Endothelial cell of umbilical vein (primary cell): ENCODE measurements at regions not wholly inside any gene's neighbourhood (a gene's known extent, or its start where the extent isn't known, plus 50 kb on each side); places are given as distances from the start of the nearest gene placed in this dataset.

Experiments used
- BruUV-seq: library from RNA; stranded (reverse); fragments of 400-500 nt; replicated peaks from 2 replicates; lab custom pipeline; 2021; lab: Mats Ljungman, UMichigan
- CTCF ChIA-PET: fragments of 300-600, 350-600 bp; sonication (Branson Sonifier 250); formaldehyde crosslinking; loops from one replicate; lab custom pipeline; 2021; ENCODE audit warnings: antibody characterized with exemption, inconsistent platforms; lab: Charles Lee
- POLR2A ChIA-PET: fragments of 300-600, 350-600 bp; sonication (Branson Sonifier 250); formaldehyde crosslinking; loops from one replicate; lab custom pipeline; 2021; ENCODE audit warnings: antibody characterized with exemption, inconsistent platforms; lab: Charles Lee
- DNase-seq: peaks from one replicate; pipeline ENCODE4 v3.0.0-alpha.2; 2011; ENCODE audit warnings: low read depth, low spot score
- FAIRE-seq: peaks from 2 replicates; lab custom pipeline; 2011; peaks lifted over from hg19 to GRCh38; lab: Jason Lieb, UNC
- H2AFZ ChIP-seq: 2 replicates; pipeline ENCODE4 v1.6.0; 2012; ENCODE audit warnings: low read depth, low read length, control low read depth, inconsistent platforms
- H3K27ac ChIP-seq: 2 replicates; pipeline ENCODE4 v1.5.1; 2011; ENCODE audit warnings: low read depth, mild to moderate bottlenecking, control low read depth, low read length, moderate library complexity; ENCODE audit not compliant: insufficient read depth
- H3K27me3 ChIP-seq, 2 experiments: 2 replicates each; pipeline versions ENCODE4 v1.6.0 to v1.6.1; 2011; ENCODE audit warnings: low read length in 2 of 2, mixed read lengths in 1 of 2; ENCODE audit not compliant: control insufficient read depth in 2 of 2, insufficient read depth in 2 of 2
- H3K36me3 ChIP-seq, 2 experiments: 2 replicates in 1 of 2; 3 replicates in 1 of 2; pipeline ENCODE4 v1.5.1; 2011; ENCODE audit warnings: low read length in 2 of 2, mild to moderate bottlenecking in 1 of 2, moderate library complexity in 1 of 2; ENCODE audit not compliant: control insufficient read depth in 2 of 2, insufficient read depth in 2 of 2; ENCODE audit errors: extremely low read depth in 1 of 2
- H3K4me1 ChIP-seq: 3 replicates; pipeline ENCODE4 v1.5.1; 2011; ENCODE audit warnings: mild to moderate bottlenecking, low read length; ENCODE audit not compliant: control insufficient read depth, insufficient read depth; ENCODE audit errors: extremely low read depth
- H3K4me2 ChIP-seq: 2 replicates; pipeline ENCODE4 v1.6.1; 2011; ENCODE audit warnings: low read length, control low read depth, mixed read lengths; ENCODE audit not compliant: insufficient read depth
- H3K4me3 ChIP-seq, 3 experiments: fragments of 200-600 bp in 1 of 3; sonication (generic), shearing (Covaris generic) in 1 of 3; replicated peaks in 1 of 3; 2 replicates each; pipeline ENCODE4 v1.5.1; 2011 to 2016; ENCODE audit warnings: control low read depth in 3 of 3, low read length in 3 of 3, mild to moderate bottlenecking in 2 of 3, inconsistent platforms in 1 of 3, low read depth in 1 of 3, moderate library complexity in 1 of 3; ENCODE audit not compliant: insufficient read depth in 1 of 3
- H3K79me2 ChIP-seq: 2 replicates; pipeline ENCODE4 v1.6.0; 2012; ENCODE audit warnings: low read length, inconsistent platforms; ENCODE audit not compliant: control insufficient read depth, insufficient read depth
- H3K9ac ChIP-seq: replicated peaks from 2 replicates; pipeline ENCODE3; 2011; ENCODE audit warnings: low read length, control low read depth; ENCODE audit not compliant: insufficient read depth; ENCODE audit errors: extremely low read depth
- H3K9me1 ChIP-seq: replicated peaks from 3 replicates; pipeline ENCODE4 v1.6.0; 2011; ENCODE audit warnings: mild to moderate bottlenecking, low read length; ENCODE audit not compliant: control insufficient read depth, insufficient read depth; ENCODE audit errors: extremely low read depth
- H3K9me3 ChIP-seq: replicated peaks from 2 replicates; pipeline ENCODE4 v1.5.1; 2012; ENCODE audit warnings: low read length, inconsistent platforms; ENCODE audit not compliant: control insufficient read depth, insufficient read depth
- H4K20me1 ChIP-seq: replicated peaks from 2 replicates; pipeline ENCODE3; 2011; ENCODE audit warnings: mild to moderate bottlenecking, low read length; ENCODE audit not compliant: control insufficient read depth, insufficient read depth; ENCODE audit errors: extremely low read depth
- EZH2 ChIP-seq: IDR thresholded peaks from 2 replicates; pipeline ENCODE4 v1.6.1; 2012; ENCODE audit warnings: borderline replicate concordance, low read depth, mild to moderate bottlenecking, moderate library complexity, low read length, inconsistent platforms; ENCODE audit not compliant: severe bottlenecking
- FOS ChIP-seq: IDR thresholded peaks from 2 replicates; pipeline ENCODE4 v1.6.1; 2011; ENCODE audit warnings: mild to moderate bottlenecking, low read length, moderate library complexity, borderline replicate concordance; ENCODE audit not compliant: insufficient read depth
- GATA2 ChIP-seq: IDR thresholded peaks from 2 replicates; pipeline ENCODE4 v1.7.0; 2011; ENCODE audit warnings: low read depth, mild to moderate bottlenecking, moderate library complexity, mixed read lengths, low read length; ENCODE audit not compliant: insufficient read length, insufficient read depth
- JUN ChIP-seq: IDR thresholded peaks from 2 replicates; pipeline ENCODE4 v1.6.1; 2011; ENCODE audit warnings: borderline replicate concordance, low read depth; ENCODE audit not compliant: insufficient read length, insufficient read depth
- MAX ChIP-seq: IDR thresholded peaks from 2 replicates; pipeline ENCODE4 v1.6.1; 2011; ENCODE audit not compliant: insufficient read depth, insufficient read length
- MYC ChIP-seq: IDR thresholded peaks from one replicate; pipeline ENCODE4 v1.6.1; 2011; ENCODE audit warnings: mild to moderate bottlenecking, low read depth, low read length
- POLR2A ChIP-seq: IDR thresholded peaks from 2 replicates; pipeline ENCODE4 v1.6.1; 2012; ENCODE audit warnings: low read depth, mild to moderate bottlenecking, control low read depth, low read length
- POLR2AphosphoS5 ChIP-seq: IDR thresholded peaks from 2 replicates; pipeline ENCODE4 v1.6.1; 2012; ENCODE audit warnings: low read depth, mild to moderate bottlenecking, control low read depth, low read length, moderate library complexity; ENCODE audit not compliant: insufficient read depth
- dilution Hi-C: fragments of 300-500 bp; cut with MboI; formaldehyde crosslinking; loops from one replicate; pipeline ENCODE4 v1.15.0; 2019; ENCODE audit warnings: low sequenced_read_pairs; ENCODE audit not compliant: extremely low pct_ligation_motif_present
- intact Hi-C: fragments of 100-400 bp; cut with micrococcal nuclease; formaldehyde crosslinking; loops from one replicate; pipeline ENCODE4 v1.10.0; 2022
- TF ChIP-seq, protein P1 (sequence below), 2 donors: IDR thresholded peaks; 1 replicate in 1 of 2; 2 replicates in 1 of 2; pipeline ENCODE4 v1.5.1; 2011; ENCODE audit warnings: low read length in 2 of 2, mild to moderate bottlenecking in 2 of 2, moderate library complexity in 2 of 2, control low read depth in 1 of 2, inconsistent platforms in 1 of 2, low read depth in 1 of 2; ENCODE audit not compliant: insufficient read depth in 1 of 2; ENCODE audit errors: extremely low read depth in 1 of 2

- intact Hi-C loops (no loop called here), dilution Hi-C loops (no loop called here)
- H4K20me1 ChIP-seq = no peaks in the 10 kb centered on the region
- no peak overlapping the region for H3K27ac ChIP-seq
- H3K9ac ChIP-seq = no peak overlapping the region
- FAIRE-seq = no peak
- no peaks in the 10 kb centered on the region for H3K4me1 ChIP-seq
- no peaks in the 10 kb centered on the region for H3K36me3 ChIP-seq
- BruUV-seq = no TSS peak
- no peaks in the 10 kb centered on the region for H3K9me3 ChIP-seq
- H3K27me3 ChIP-seq = no peaks in the 10 kb centered on the region
- no peak overlapping the region for H2AFZ ChIP-seq
- ChIA-PET POLR2A (no interaction called here), CTCF (no interaction called here)
- H3K9me1 ChIP-seq = no peaks in the 10 kb centered on the region
- H3K4me3 ChIP-seq = no peak overlapping the region
- no peak overlapping the region for H3K4me2 ChIP-seq
- no peak for DNase-seq
- no peaks in the 10 kb centered on the region for H3K79me2 ChIP-seq
- TF ChIP-seq MAX (no peak), JUN (no peak), GATA2 (no peak), MYC (no peak), FOS (no peak), POLR2AphosphoS5 (no peak), EZH2 (no peak), POLR2A (no peak)
- TF ChIP-seq, protein P1, sequence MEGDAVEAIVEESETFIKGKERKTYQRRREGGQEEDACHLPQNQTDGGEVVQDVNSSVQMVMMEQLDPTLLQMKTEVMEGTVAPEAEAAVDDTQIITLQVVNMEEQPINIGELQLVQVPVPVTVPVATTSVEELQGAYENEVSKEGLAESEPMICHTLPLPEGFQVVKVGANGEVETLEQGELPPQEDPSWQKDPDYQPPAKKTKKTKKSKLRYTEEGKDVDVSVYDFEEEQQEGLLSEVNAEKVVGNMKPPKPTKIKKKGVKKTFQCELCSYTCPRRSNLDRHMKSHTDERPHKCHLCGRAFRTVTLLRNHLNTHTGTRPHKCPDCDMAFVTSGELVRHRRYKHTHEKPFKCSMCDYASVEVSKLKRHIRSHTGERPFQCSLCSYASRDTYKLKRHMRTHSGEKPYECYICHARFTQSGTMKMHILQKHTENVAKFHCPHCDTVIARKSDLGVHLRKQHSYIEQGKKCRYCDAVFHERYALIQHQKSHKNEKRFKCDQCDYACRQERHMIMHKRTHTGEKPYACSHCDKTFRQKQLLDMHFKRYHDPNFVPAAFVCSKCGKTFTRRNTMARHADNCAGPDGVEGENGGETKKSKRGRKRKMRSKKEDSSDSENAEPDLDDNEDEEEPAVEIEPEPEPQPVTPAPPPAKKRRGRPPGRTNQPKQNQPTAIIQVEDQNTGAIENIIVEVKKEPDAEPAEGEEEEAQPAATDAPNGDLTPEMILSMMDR (IDR thresholded peaks at IDR 0.05; ENCODE audit: extremely low read depth in 1 of 2, insufficient read depth in 1 of 2, low read depth in 1 of 2, low read length in 2 of 2) = no peak
These were observed 232.6 kb upstream of the SRRM4 start for GRCh38 chr12:118748478-118749380.
